ENCODE measurements at regions not wholly inside any gene's neighbourhood (a gene's known extent, or its start where the extent isn't known, plus 50 kb on each side); places are given as distances from the start of the nearest gene placed in this dataset.

DNA sequence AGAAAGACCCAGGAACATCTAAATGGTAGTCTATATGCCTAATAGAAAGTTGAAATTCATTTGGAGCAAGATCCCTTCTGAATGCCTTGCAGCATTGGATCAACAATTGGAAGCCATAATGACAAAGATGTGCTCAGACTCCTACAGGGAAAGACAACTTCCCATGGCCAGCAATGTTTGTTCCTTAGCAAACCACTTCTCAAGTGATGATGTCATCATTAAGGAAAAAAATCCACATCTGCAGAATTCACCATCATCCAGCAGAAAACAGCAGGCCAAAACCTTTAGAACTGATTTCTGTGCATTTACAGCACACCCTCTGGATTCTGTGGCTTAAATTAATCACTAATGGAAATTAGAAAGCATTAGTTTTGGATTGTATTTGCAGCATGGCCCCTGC, 82.4 kb upstream of the ZIC3 start:
- no peak for DNase-seq (ENCODE audit: low spot score)

DNA sequence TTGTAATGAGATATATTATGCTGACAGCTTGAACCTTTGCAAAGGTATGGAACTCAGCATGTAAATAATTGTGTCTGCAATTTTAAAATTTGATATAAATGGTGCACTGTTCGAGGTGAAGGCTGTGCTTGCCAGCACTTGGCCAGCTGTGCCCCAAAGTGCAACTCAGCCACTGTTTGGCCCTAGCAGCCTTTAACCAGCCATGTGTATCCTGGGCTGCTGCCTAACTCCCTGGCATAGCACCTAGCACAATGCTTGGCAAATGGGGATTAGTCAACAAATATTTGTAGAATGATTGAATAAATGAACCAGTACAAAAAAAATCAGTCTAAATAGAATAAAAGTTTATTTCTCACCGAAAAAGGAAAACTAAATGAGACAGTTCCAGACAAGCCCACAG, 83.8 kb upstream of the ZIC3 start:
- no peak for DNase-seq (ENCODE audit: low spot score)

DNA sequence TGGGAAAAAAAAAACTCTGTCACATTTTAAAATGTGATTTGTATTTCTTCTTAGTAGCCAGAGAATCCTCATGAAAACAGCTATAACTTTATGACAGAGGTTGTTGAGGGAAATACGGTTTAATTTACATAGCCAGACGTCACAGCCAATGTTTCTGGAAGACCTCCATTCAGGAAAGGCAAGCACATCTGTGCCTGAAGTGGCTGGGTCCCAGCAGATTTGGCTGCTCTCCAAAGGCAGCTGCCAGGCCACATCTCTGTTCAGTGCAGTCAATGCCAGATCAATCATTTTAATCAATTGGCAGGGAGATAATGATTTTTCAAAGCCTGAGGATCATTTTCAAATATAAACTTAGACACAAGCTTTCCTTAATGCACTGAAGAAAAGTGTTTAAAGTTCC, 86.5 kb upstream of the ZIC3 start:
- no peak for DNase-seq (ENCODE audit: low spot score)

DNA sequence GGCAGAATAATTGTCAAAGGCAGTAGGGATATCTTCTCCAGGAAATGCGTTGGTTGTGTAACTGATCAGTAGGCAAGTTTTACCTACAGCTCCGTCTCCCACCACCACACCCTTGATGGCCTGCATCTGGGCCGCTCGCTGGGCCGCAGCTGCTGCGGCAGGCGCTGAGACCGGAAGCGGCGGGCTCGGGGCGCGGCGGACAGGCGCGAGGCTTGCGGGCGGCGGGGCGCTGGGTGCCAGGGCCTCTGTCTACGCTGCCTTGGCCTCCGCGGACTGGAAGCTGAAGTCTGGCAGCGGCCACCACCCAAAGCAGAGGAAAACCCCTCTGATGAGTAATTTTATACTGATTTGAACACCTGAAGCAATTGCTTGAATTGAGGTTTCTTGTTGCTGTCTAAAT, 124.2 kb upstream of the ZIC3 start:
- DNase-seq (ENCODE audit: low spot score) = no peak

DNA sequence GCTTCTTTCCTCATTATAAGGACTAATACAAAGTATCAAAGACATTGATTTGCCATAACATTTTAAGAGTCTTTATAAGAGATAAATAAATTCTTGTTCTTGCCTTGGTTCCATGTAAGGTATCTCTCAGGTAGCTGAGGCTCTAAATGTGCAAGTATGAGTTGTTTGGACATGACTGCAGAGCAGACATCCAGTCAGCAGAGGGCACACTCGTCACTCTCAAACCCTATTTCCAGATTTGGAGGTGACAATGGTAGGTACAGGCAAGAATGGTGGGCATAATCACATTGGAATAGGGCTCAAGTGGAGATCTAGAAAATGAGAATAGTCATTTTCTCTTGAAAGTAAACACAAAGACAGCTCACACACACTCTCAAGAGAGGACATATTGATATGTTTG, 133.3 kb upstream of the ZIC3 start:
- DNase-seq (ENCODE audit: low spot score) = no peak

DNA sequence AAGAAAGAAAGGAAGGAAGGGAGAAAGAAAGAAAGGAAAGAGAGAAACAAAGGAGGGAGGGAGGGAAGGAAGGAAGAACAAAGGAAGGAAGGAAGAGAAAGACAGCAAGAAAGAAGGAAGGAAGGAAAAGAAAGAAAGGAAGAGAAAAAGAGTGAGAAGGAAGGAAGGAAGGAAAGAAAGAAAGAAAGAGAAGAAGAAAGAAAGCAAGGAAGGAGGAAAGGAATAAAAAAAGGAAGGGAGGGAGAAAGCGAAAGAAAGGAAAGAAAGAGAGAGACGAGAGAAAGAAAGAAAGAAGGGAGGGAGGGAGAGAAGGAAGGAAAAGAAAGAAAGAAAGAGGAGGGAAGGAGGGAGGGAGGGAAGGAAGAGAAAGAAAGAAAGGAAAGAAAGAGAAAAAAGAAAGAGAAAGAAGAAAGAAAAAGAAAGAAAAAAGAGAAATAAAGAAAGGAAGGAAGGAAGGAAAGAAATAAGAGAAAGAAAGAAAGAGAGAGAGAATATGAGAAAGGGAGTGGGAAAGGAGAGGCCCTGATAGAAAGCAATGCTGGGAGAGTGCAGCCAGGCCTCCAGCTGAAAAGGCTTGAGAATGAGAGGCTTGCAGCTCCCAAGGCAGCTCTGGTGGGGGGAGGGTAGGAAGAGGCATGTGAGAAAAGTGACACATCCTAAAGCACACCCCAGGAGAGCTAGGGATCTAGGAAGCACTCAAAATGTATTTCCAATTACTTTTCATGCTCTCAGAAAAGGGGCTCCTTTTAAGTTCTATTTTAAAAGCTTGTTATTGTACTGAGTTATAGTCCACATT, 134.0 kb upstream of the ZIC3 start:
- no peak for DNase-seq (ENCODE audit: low spot score)

DNA sequence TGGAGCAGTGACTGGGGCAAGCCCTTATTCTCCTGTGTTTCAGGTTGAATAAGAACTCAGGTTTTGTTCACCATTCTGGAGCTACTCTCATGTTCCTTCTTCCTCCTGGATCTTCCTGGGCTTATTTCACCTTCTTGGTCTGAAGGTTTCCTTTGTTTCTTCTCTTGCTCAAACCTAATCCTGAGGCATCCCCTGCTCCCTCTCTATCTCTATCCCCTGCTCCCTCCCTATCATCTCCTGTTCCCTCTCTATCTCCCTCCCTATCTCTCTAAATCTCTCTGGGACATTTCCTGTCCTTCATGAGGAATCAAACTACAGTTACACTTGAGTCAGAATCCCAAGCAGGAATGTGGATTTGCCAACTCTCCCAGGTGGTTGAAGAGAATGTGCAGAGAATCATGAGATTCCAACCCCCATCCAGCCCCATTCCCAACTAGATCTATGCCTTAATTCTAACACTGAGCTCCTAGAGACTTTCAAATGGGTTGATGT, 134.9 kb upstream of the ZIC3 start:
- DNase-seq (ENCODE audit: low spot score) = no peak

DNA sequence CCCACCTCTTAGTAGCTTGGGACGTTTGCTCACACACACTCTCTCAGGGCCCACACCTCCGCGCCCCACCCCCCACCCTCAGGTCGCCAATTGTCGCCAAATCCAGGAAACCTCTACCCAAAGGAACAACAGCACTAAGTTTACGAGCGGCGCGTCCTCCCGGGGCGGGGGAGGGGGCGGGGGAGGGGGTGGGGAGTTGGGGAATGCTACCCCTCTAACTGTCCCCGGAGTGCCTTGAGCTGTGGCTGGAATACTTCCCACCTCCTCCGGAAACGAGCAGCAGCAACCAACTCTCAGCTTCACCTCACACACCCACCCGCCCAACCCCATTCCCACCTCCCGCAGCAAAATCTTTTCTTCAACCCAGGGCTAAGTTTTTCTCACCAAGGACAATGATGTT, 135.6 kb upstream of the ZIC3 start:
- DNase-seq (ENCODE audit: low spot score) = no peak

DNA sequence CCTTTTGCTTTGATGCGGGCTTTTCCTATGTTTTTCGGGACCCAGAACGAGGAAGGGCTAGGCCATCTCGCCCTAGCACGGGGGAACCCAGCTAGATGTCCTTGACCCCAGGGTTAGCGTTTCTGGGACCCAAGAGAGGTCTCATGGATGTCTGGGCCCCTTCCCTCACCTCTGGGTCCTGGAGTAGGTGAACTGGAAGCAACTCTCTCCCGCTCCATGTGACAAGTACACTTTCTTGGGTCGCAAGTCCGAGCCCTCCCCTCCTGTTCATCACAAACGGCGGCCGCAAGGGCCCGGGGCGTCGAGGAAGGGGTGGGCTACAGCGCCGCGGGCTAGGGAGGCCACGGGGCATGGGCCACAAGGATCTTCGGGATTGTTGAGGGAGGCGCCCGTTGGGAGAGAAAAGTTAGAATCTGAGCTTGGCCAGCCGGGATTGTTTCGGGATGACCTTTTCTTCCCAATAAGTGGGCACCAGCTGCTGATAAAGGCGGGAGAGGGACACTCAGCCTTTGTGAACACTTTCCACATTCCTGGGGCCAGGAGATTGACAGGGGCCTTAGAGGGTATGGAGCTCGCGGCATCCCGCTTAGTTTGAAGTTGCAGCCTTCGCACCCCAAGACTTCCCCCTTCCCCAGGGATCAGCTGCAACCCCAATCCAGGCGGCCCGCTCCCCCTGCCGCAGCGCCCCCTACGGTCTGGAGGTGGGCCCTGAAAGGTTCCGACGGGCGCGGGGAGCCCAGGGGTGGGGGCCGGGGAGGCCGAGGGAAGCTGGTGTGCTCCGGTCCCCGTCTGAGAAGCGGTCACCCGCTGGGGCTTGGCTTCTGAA, 136.9 kb upstream of the ZIC3 start:
- DNase-seq (ENCODE audit: low spot score) = no peak

DNA sequence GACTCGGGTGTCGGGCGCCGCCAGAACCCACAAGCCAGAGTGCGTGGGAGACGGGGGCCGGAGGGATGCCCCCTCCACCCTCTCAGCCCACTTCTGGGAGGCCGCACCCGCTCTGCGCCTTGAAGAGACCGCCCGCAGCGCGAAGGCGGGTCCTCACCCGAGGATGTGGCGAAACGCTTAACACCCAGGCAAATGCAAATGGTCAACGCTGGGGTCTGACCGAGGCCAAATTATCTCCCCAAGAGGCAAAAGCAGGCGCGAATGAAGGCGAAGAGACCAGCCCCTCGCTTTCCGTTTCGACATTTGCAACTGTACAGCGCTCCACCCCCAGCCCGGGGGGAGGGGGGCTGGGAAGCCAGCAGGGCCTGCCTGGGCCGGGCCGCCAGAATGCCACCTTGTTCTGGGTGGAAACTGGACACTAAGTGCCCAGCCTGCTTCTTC, 137.7 kb upstream of the ZIC3 start:
- DNase-seq (ENCODE audit: low spot score) = no peak

DNA sequence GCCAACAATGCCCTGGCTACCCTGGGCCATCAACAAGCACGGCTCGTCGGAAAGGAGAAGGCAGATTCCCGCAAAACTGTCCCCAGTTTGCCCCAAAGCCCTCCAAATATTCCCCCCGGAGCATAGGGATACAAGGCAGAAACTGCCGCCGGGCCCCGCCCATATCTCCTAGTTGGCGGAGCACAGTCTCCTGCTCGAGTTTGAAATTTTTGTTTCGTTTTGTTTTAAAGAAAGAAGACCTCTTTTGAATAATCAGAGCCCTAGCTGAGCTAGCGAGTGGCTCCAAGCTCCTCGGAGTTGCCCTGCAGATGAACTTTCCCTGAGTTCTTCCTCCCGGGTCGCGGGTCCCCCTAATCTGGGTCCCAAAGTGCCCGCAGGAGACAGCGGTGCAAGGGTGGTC, 138.1 kb upstream of the ZIC3 start:
- peak; percentile 43 for DNase-seq (ENCODE audit: low spot score)

DNA sequence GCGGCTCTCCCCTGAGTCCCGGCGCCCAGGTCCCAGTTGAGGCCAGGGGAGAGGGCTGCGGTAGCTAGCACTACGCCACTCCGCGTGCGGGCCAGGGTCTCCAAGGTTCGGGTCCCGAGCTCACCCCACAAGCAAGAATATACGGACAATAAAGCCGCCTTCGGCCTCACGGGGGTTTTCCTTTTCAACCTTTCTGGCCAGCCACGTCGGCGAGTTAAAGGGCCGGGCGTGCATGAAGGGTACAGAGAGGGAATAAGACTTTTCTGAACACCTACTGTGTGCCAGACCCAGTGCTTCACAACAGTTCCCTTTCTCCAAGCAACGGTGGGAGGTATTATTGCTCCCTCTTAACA, 138.5 kb upstream of the ZIC3 start:
- DNase-seq (ENCODE audit: low spot score) = no peak

DNA sequence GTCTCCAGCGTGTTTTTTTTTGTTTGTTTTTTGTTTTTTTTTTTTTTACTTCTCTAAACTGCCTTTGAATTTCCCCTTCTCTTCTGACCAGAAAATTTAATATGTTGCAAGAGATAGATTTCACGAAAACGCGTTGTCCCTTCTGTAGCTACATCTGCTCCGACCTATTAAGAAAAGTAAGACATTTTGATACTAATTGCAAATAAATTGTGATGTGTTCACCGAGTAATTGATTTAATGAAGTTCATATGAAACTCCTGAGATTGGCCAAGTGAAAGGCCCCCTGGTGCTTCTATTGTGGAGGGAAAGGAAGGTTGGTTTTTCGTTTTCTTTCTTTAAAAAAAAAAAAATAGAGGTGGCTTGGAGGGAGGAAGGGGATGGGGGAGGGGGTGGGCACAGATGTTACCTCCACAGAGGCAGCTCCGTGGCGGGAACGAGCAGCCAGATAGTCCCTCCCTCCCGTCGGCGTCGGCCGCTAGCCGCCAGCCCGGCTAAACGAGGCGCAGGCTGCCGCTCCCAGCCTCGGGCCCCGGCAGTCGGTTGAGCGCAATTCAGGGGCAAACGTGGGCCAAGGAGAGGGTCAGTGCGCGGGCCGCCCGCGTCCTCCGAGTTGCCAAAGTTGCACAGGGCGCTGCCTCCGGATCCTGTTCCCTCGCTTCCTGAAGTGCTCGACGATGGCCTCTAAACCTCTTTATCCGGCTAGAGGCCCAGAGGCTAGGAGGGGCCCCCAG, 139.1 kb upstream of the ZIC3 start:
- no peak for DNase-seq (ENCODE audit: low spot score)

DNA sequence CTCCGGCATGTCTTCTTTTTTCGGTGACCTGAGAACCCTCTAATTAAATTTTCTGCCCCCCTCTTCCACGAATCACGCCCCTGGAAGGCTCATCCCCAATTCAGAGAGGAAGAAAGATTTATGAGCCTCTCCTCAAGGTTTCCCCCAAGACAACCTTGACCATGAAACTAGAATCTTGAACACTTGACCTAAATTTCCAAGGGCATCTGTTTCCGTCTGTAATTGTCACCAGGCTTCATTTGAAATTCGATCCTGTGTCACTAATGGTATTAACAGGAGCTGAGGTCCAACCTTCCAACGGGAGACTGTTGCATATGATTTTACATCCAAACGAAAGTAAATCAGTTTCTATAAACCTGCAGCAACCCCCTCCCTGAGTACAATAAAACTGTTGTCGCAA, 139.9 kb upstream of the ZIC3 start:
- DNase-seq (ENCODE audit: low spot score) = no peak

DNA sequence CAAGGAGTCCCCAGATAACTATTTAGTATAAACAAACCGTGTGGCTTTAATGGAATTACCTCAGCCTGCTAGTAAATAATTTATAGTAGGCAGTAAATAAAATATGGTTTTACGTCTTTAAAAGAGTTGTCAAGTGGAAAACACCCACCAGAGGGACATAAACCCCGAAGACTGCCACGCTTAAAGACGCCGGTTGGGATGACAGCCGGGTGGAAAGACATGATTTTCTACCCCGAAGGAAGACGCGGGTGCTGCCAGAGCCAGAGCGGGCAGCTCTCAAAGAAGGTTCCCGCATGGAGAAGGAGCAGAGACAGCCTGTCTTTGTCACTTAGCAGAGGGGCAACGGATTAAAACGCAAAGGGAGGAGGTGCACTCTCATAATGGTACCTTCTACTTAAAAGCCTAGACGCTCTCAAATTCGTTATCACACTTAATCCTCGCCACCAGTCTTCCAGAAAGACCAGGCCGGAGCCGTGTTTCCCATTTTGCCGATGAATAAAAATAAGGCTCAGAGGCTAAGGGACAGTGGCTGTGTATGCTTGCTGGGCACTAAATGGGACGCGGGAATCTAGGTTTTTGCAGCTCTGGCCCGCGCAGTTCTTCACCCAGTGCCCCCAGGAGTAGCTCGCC, 140.5 kb upstream of the ZIC3 start:
- DNase-seq (ENCODE audit: low spot score) = no peak

DNA sequence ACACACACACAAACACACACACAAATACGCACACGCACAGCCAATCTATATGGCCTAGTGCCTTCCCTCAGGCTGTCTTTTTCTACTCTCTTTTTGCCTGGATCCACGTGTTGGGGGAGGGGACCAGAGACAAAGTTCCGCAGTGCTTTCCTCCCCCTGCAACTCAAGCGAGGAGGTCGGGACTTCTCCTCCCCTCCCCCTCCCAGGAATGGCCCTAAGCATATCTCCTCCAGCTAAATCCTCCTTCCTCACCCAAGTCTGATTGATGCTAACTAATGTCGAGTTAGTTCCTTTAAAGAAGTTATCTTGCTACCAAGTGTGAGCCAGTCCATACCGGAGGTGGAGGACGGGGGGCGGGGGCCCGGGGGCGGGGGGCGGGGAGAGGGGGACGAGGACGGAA, 141.2 kb upstream of the ZIC3 start:
- no peak for DNase-seq (ENCODE audit: low spot score)

DNA sequence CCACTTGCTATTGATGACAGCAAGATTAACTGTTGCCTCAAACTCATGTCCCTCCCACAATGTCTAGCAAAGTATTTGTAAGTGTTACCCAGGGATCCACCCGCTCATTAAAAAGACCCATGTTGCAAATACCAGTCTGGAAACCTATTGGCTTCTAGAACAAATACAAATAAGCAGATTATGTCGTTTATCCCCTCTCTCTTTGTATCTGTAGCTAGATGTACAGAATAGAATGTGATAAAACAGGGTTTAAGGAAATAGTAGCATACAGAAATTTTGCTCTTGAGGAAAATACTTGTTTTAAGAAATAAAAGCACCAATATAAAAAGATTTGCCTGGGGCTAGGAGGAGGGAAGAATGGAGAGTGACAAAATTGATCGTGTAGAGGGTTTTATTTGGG, 142.7 kb upstream of the ZIC3 start:
- no peak for DNase-seq (ENCODE audit: low spot score)

DNA sequence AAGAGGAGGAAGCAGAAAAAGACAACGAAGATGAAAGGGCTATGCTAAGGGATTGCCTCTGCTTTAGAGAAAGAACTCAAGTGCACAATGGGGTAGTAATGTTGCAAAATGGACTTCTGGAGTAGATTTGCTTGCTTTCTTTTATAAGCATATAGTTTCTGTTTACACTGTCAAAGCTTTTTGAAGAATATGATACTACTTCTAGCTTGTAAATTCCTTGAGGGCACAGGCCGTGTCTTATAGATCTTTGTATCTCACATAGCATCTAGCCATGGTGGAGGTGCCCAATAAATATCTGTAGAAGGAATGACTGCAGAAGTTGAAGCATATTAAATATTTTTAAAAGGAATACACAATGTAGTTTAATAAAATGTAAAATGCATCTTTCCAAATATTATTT, 147.8 kb upstream of the ZIC3 start:
- DNase-seq (ENCODE audit: low spot score) = no peak

DNA sequence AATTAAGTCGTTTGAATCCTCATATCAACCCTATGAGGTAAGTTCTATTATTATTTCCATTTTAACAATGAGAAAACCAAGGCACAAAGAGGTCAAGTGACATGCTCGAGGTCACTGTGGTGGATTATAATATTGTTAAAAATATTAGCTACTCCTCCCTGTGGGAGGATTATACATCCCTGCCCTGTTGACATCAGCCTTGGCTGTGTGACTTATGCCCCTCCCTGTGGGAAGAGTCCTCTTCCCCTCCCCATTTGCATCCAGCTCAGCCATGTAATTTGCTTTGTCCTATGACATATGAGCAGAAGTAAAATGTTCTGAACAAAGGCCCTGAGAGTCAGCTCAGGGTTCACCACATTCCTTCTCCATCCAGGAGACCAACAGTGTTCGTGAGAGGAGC, 152.7 kb upstream of the ZIC3 start:
- no peak for DNase-seq (ENCODE audit: low spot score)

DNA sequence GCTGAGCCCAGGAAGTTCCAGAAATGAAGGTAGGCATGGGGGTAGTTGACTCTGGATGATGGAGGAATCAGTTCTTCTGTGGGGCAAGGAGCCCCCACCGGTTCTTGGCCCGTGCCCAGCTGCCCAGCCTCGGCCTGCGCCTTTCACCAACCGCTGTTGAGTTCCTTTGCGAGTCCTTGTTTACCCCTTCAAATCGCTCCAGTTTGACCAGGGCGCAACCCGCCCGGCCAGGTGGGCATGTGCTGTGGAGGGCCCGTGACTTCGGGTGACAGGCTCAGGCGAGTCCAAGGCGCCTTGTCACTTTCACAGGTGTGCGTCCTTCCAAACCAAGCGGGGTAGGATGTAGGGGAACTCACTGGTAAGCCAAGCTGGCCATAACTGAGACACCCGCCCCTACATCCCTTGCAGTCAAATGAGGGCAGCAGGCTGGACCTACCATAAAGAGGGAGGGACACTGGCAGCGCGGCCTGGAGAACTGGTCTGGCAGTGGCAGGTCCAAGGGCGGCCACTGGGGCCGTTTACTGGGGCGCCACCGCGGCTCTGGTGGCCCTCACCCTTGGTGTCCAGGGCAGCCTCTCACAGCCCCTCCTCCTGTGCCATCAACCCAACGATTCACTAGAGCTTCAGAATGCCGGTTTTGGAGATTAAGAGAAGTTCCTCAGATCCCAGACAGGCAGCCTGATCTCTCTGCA, 160.3 kb upstream of the ZIC3 start:
- DNase-seq (ENCODE audit: low spot score) = no peak

DNA sequence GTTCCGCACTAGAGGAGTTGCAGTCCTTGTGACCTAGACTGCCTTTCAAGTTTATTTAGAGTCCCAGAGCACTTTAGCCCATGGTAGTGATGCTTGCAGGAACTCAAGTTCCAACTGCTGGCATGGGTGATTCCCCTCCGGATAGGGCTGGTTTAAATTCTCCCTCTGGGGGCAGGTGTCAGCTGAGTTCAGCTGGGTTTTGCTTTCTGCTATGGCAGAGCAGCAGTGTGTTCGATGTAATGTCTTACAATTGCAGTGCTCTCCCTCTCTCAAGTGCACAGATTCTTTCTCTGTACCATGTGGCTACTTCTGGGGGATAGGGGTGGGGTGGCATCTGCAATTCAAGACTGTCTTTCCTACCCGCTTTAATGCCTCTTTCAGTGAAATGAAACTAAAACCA, 164.8 kb upstream of the ZIC3 start:
- no peak for DNase-seq (ENCODE audit: low spot score)

DNA sequence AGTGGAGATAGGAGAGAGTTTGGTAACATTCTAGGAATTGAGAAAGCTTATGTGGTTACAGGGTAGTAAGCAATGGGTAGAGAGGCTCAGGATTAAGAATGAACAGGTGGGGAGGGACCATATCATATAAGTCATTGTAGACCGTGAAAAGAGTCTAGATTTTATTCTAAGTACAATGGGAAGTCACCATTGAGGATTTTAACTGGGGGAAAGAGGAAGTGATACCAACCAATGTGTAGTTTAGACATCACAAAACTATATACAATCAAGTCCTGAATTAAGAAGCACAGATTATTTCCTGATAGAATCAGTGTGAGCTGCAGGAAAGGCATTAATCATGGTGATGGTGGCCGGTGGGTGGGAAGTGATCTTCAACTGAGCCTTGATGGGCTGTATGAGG, 178.3 kb upstream of the ZIC3 start:
- DNase-seq (ENCODE audit: low spot score) = no peak
